ENCODE measurements at regions not wholly inside any gene's neighbourhood (a gene's known extent, or its start where the extent isn't known, plus 50 kb on each side); places are given as distances from the start of the nearest gene placed in this dataset.

DNA sequence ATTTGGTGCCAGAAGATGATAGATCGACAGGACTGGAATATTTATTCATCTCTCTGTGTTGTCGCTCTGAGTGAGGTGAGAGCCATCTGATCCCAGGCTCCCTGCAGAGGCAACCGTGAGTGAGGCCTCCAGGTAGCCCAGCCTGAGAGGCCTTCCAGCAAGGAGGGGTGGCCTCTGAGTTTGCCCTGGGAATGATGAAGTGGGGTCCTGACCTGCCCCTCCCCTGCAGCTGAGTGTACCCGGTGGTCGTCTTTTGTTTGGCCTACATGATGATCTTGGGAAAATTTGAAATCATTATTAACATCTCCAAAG, 86.4 kb downstream of the CBLN1 start:
- TF ChIP-seq POLR2A (IDR thresholded peaks at IDR 0.05): no peak
- TF ChIP-seq CTCF (IDR thresholded peaks at IDR 0.05): no peak
- TF ChIP-seq EP300 (IDR thresholded peaks at IDR 0.05): no peak

Data from ovary (tissue), 3 donors.